HEK293T (cell line): ENCODE measurements at regions not wholly inside any gene's neighbourhood (a gene's known extent, or its start where the extent isn't known, plus 50 kb on each side); places are given as distances from the start of the nearest gene placed in this dataset.

Experiments used
- BHLHE40 ChIP-seq: fragments of 450-650 bp; IDR thresholded peaks from 2 replicates; pipeline ENCODE4 v1.6.1; 2016; ENCODE audit warnings: mild to moderate bottlenecking, moderate library complexity, borderline replicate concordance
- ELF4 ChIP-seq: fragments of 450-650 bp; IDR thresholded peaks from 2 replicates; pipeline ENCODE4 v1.6.1; 2017; ENCODE audit warnings: antibody characterized with exemption
- FOXA1 ChIP-seq: fragments of 450-650 bp; IDR thresholded peaks from 2 replicates; pipeline ENCODE4 v1.6.1; 2016; ENCODE audit warnings: mild to moderate bottlenecking
- FOXK2 ChIP-seq: fragments of 450-650 bp; IDR thresholded peaks from 2 replicates; pipeline ENCODE4 v1.6.1; 2016; ENCODE audit warnings: mild to moderate bottlenecking
- FOXM1 ChIP-seq: fragments of 450-650 bp; IDR thresholded peaks from 2 replicates; pipeline ENCODE4 v1.6.1; 2017; ENCODE audit warnings: mild to moderate bottlenecking, borderline replicate concordance
- NFRKB ChIP-seq: fragments of 450-650 bp; IDR thresholded peaks from 2 replicates; pipeline ENCODE4 v1.6.1; 2016; ENCODE audit warnings: mild to moderate bottlenecking, moderate library complexity
- SP1 ChIP-seq: fragments of 450-650 bp; IDR thresholded peaks from 2 replicates; pipeline ENCODE4 v1.6.1; 2017
- SUZ12 ChIP-seq: fragments of 450-650 bp; IDR thresholded peaks from 2 replicates; pipeline ENCODE4 v1.6.1; 2016; ENCODE audit warnings: mild to moderate bottlenecking
- TARDBP ChIP-seq: fragments of 450-650 bp; IDR thresholded peaks from 2 replicates; pipeline ENCODE4 v1.6.1; 2016

GRCh38 chr17:13204607-13205237, 186.9 kb upstream of the ELAC2 start:
- TF ChIP-seq TARDBP (no peak), FOXM1 (no peak), BHLHE40 (no peak), ELF4 (no peak), FOXA1 (no peak), SUZ12 (no peak), FOXK2 (no peak), NFRKB (no peak), SP1 (no peak)
